Stimulated activated naive CD4-positive, alpha-beta T cell (primary cell): ENCODE measurements at regions not wholly inside any gene's neighbourhood (a gene's known extent, or its start where the extent isn't known, plus 50 kb on each side); places are given as distances from the start of the nearest gene placed in this dataset.
A peak's percentile ranks its signal among the peaks of the same experiment; 100 is the strongest.

Experiments
- DNase-seq, 6 experiments: peaks; one replicate each; lab custom pipeline; 2025; lab: John Stamatoyannopoulos, UW

DNA sequence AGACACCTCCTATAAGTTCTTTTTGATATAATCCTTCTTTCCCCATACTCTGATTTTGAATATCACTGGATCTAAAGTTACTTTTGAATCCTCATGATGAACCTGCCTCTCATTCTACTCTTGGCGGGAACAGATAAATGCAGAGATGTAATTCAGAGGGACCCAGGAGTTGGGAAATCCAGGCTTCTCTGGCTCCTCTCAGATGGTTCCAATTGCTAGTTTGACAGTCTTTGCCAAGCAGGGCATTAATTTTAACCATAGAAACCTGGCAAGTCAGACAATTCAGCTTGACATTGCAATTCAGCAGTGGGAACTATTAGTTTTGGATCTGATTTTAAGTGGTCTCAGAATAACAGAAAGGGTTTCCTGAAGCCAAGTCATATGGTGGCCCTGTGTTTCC lies 67.3 kb upstream of the KLF12 start:
- no peak for DNase-seq

DNA sequence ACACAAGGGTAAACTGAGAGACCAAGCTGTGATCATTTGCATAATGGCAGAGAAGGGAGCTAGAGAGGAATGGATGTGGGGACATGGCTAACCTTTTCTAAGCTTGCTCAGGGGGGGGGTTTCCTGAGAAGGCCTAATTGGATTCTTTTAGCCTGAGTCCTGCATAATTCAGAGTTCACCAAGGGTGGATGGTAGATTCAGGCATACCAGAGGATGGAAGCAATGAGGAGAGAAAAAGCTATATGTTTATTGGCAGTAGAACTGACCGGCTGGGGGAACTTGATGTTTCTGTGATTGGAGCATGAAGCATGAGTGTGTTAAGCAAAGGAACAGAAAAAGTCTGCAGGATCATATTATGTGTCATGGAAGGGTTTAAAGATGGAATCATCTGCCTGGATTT lies 65.9 kb upstream of the KLF12 start:
- no peak for DNase-seq

DNA sequence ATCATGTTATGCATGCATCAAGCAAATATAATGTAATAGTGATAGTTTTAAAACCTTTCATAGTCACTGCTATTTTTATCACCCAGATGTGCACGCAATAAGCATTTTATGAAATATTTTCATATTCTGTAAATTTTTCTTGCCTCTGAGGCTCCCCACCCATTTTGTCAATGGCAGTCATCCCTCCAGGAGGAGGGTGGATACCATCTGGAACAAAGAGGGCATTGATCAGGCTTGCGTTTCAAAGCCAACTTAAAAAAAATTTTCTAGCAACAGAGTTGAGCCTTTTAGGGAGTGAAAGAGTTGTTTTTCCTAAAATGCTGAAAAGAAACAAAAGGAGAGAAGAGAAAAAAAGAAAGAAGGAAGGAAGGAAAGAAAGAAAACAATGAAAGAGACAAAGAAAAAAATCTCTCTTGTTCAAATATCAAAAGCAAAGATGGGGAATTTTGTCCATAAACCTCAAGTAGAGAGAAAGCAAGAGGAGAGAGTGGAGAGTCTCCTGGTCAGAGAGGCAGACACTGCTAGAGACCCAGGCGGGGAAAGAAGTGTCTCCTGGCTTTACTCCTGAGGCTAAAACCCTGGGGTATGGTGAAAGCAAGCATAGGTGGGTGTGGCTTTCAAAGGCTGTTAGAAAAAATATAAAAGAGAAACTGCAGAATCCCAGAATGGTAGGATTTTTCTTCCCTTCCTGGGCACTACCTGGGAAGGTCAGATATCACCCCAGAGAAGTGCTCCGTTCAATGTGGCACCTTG lies 63.6 kb upstream of the KLF12 start:
- no peak for DNase-seq

DNA sequence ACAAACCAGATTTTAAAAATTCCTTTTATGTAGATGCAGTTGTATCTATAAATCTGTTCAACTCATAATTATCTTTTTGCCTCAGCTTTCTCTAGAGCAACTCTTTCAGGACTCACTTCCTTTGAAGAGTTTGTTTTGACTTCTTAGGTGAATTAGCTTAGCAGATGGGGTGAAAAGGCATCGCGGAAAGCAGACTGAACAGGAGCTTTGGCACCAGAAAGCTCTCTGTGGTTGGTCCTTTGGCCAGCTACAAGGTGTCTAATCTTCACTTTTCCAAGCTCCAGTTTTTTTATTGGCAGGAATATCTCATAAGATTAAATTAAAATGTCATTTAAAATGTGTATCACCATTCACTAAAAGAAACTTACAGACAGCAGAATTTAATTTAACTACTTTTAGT lies 60.6 kb upstream of the KLF12 start:
- DNase-seq: peak in 3 of 6 experiments; percentile 5 to 13 (median 7)

DNA sequence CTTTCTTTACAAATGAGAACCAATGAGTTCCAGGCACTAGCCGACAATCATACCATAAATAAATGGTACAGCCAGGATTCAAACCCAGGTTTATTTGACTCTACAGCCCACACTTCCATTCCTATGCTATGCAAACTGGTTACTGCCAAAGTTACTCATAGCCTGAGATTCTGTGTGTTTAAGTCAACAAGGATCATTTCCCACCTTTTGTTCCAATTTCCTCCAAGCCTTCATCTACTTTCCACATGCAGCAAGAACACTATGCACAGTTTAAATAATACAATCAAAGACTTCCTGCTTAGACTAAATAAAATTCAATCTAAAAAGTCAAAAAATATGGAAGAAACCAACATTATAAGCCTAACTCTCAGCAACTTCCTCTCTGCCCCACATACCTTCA lies 59.2 kb upstream of the KLF12 start:
- no peak for DNase-seq

DNA sequence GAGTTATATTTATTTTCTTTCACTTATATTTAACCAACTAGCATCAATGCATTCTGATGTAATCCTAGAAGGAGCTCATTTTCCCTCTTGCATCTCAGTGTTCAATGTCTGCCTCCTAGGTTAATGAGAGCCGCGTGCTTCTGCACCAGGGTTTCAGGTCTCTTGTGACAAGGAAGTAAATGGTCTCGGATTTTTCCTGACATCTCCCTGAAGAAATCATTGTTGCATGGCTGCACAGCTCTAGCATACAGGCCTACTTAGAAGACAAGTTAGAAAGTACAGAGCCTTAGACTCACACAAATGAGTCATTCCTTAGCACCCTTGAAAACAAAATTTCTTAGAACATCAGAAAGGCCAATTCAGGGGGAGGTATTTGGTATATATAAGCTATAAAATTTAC lies 57.2 kb upstream of the KLF12 start:
- DNase-seq: no peak

DNA sequence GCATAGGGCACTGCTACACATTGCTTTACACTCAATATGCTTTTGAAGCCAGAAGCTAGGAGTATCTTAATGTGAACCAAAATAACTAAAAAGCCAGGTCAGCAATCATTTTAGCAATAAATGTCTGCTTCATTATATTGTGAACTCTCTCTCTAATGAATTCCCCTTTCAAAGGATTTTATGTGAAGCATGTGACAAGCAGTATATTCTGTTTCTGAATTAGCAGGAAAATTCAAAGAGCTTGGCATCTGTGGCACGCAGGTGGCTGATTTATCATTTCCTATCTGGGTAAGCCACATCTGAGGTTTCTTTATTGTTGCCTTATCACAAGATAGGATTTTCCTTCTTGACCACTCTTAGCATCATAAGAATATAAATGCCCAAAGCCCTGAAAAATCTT lies 56.8 kb upstream of the KLF12 start:
- no peak for DNase-seq

DNA sequence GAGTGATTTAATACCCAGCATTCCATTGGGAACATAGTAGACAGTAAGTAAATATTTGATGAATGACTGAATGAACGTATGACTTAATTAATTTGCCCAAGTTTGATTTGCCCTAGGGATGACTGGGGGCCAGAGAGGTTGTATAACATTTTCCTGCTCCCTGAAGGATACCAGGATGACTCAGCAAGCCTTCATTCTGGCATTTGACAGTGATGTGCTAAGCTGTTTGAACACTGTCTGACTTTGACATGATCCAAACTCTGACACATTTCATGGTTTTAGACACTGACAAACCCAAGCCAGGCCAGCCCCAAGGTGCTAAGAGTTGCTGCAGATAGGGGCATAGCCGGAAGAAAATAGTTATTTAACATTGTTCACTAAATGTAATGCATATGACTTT lies 53.4 kb upstream of the KLF12 start:
- no peak for DNase-seq

DNA sequence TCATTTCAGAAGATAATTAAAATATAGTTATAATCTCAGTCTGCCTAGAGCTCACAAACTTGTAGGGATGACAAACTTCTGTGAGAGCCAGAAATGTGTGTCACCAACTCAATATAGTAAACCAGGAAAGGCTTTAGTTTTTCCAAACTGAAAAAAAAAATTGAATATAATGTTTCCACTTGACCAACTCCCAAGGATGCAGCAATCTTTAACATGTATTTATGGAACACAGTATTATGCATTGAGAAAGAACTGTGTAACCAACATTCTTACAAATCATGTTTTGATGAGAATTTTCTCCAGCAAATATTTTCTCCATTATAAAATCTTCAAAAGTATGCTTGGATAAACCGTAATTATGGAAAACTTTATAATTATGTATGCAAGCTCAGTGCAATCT lies 50.1 kb upstream of the KLF12 start:
- DNase-seq: no peak
